ENCODE measurements at regions not wholly inside any gene's neighbourhood (a gene's known extent, or its start where the extent isn't known, plus 50 kb on each side); places are given as distances from the start of the nearest gene placed in this dataset.
"Not testable (repeated sequence)": the region's sequence is repeated elsewhere in the genome, so short reads cannot be mapped to it uniquely, and the experiment has no call there.

- DNase-seq, result no peak
Observed at GRCh38 chr2:3899536-3900155, 196.3 kb downstream of the DCDC2C start.

GRCh38 chr2:3902131-3902530, 198.8 kb downstream of the DCDC2C start:
- DNase-seq, result no peak

GRCh38 chr2:3904061-3904460, 200.7 kb downstream of the DCDC2C start:
- DNase-seq, result no peak

GRCh38 chr2:3908498-3908897, 205.1 kb downstream of the DCDC2C start:
- not testable (repeated sequence) for DNase-seq

GRCh38 chr2:3911882-3912455, 208.6 kb downstream of the DCDC2C start:
- DNase-seq, result no peak

GRCh38 chr2:3913166-3913565, 209.8 kb downstream of the DCDC2C start:
- no peak for DNase-seq

- peak; percentile 34 for DNase-seq
Observed at GRCh38 chr2:3914241-3914640, 210.9 kb downstream of the DCDC2C start.

GRCh38 chr2:3927031-3927430, 223.7 kb downstream of the DCDC2C start:
- peak; percentile 12 for DNase-seq

GRCh38 chr2:3929374-3929773, 226.0 kb downstream of the DCDC2C start:
- DNase-seq, result no peak

- no peak for DNase-seq
Observed at GRCh38 chr2:3930246-3930645, 226.9 kb downstream of the DCDC2C start.

- DNase-seq, result no peak
Observed at GRCh38 chr2:3940661-3941060, 237.3 kb downstream of the DCDC2C start.

GRCh38 chr2:3942841-3943240, 239.5 kb downstream of the DCDC2C start:
- DNase-seq, result no peak

GRCh38 chr2:3944071-3944470, 240.7 kb downstream of the DCDC2C start:
- DNase-seq, result no peak

GRCh38 chr2:3944841-3945240, 241.5 kb downstream of the DCDC2C start:
- DNase-seq, result no peak

- DNase-seq, result no peak
Observed at GRCh38 chr2:3948191-3948590, 244.8 kb downstream of the DCDC2C start.

- no peak for DNase-seq
Observed at GRCh38 chr2:3951131-3951954, 248.0 kb downstream of the DCDC2C start.

GRCh38 chr2:3952866-3953516, 249.6 kb downstream of the DCDC2C start:
- DNase-seq, result no peak

GRCh38 chr2:3954261-3954660, 250.9 kb downstream of the DCDC2C start:
- peak; percentile 49 for DNase-seq

- peak; percentile 58 for DNase-seq
Observed at GRCh38 chr2:3956406-3956805, 253.0 kb downstream of the DCDC2C start.

GRCh38 chr2:3956892-3957291, 253.5 kb downstream of the DCDC2C start:
- no peak for DNase-seq

GRCh38 chr2:3958465-3958864, 255.1 kb downstream of the DCDC2C start:
- no peak for DNase-seq

GRCh38 chr2:3958969-3959368, 255.6 kb downstream of the DCDC2C start:
- no peak for DNase-seq

GRCh38 chr2:3959372-3959771, 256.0 kb downstream of the DCDC2C start:
- DNase-seq, result peak; percentile 77

- DNase-seq, result no peak
Observed at GRCh38 chr2:3960106-3960505, 256.7 kb downstream of the DCDC2C start.
